GM12891 (cell line): ENCODE measurements at regions not wholly inside any gene's neighbourhood (a gene's known extent, or its start where the extent isn't known, plus 50 kb on each side); places are given as distances from the start of the nearest gene placed in this dataset.

ENCODE experiments used
- DNase-seq: peaks from one replicate; pipeline ENCODE4 v3.0.0; 2011; ENCODE audit warnings: low spot score; ENCODE audit not compliant: insufficient read length
- FAIRE-seq: peaks from 2 replicates; lab custom pipeline; 2011; peaks lifted over from hg19 to GRCh38; lab: Jason Lieb, UNC
- PAX5 ChIP-seq: IDR thresholded peaks from 2 replicates; pipeline ENCODE4 v1.6.1; 2011; ENCODE audit warnings: low read length, moderate library complexity, mild to moderate bottlenecking; ENCODE audit not compliant: insufficient read depth, severe bottlenecking
- POLR2A ChIP-seq: IDR thresholded peaks from 2 replicates; pipeline ENCODE4 v1.6.1; 2011; ENCODE audit warnings: low read depth, low read length, control low read depth
- POLR2AphosphoS5 ChIP-seq: IDR thresholded peaks from 2 replicates; pipeline ENCODE4 v1.6.1; 2011; ENCODE audit warnings: low read depth, low read length, control low read depth
- POU2F2 ChIP-seq: IDR thresholded peaks from 2 replicates; pipeline ENCODE4 v1.6.1; 2011; ENCODE audit warnings: low read depth, mild to moderate bottlenecking, control low read depth, low read length, moderate library complexity
- SPI1 ChIP-seq: IDR thresholded peaks from 2 replicates; pipeline ENCODE4 v1.6.1; 2011; ENCODE audit warnings: low read depth, low read length, control low read depth
- TAF1 ChIP-seq: IDR thresholded peaks from 2 replicates; pipeline ENCODE4 v1.6.1; 2011; ENCODE audit warnings: low read depth, low read length, control low read depth

GRCh38 chr2:2664989-2665833 is 334.1 kb upstream of the MYT1L start:
- TF ChIP-seq SPI1: no peak
- TF ChIP-seq POLR2A: no peak
- no peak for TF ChIP-seq POU2F2
- no peak for TF ChIP-seq TAF1
- TF ChIP-seq PAX5: no peak
- no peak for TF ChIP-seq POLR2AphosphoS5
- DNase-seq (no peak), FAIRE-seq (no peak)

- no peak for FAIRE-seq
- no peak for DNase-seq
- TF ChIP-seq PAX5: no peak
- TF ChIP-seq POLR2A: no peak
- TF ChIP-seq POLR2AphosphoS5: no peak
- no peak for TF ChIP-seq TAF1
- TF ChIP-seq SPI1: no peak
- TF ChIP-seq POU2F2: no peak
These were observed 332.4 kb upstream of the MYT1L start for GRCh38 chr2:2663401-2664036.

GRCh38 chr2:2662847-2663356 is 331.8 kb upstream of the MYT1L start:
- FAIRE-seq: no peak
- DNase-seq: no peak
- TF ChIP-seq TAF1 (no peak), POLR2AphosphoS5 (no peak), POU2F2 (no peak)

- no peak for TF ChIP-seq PAX5
- TF ChIP-seq POU2F2: no peak
- no peak for TF ChIP-seq POLR2AphosphoS5
- TF ChIP-seq POLR2A: no peak
- TF ChIP-seq TAF1: no peak
- no peak for TF ChIP-seq SPI1
- no peak for FAIRE-seq
These were observed 331.2 kb upstream of the MYT1L start for GRCh38 chr2:2662037-2662846.

GRCh38 chr2:2660789-2661355 is 329.8 kb upstream of the MYT1L start:
- FAIRE-seq: no peak
- no peak for DNase-seq
- TF ChIP-seq POLR2A (no peak), POU2F2 (no peak), PAX5 (no peak), SPI1 (no peak), TAF1 (no peak), POLR2AphosphoS5 (no peak)

More at GRCh38 chr2:2662037-2662846, 331.2 kb upstream of the MYT1L start:
- no peak for DNase-seq

- FAIRE-seq (no peak), DNase-seq (no peak)
- TF ChIP-seq SPI1 (no peak), PAX5 (no peak), POU2F2 (no peak), TAF1 (no peak), POLR2AphosphoS5 (no peak), POLR2A (no peak)
These were observed 326.3 kb upstream of the MYT1L start for GRCh38 chr2:2657121-2657962.

GRCh38 chr2:2656115-2657011 is 325.3 kb upstream of the MYT1L start:
- FAIRE-seq (no peak), DNase-seq (no peak)
- no peak for TF ChIP-seq POLR2AphosphoS5
- TF ChIP-seq TAF1: no peak
- no peak for TF ChIP-seq PAX5
- TF ChIP-seq SPI1: no peak
- no peak for TF ChIP-seq POLR2A
- no peak for TF ChIP-seq POU2F2
